ENCODE measurements at regions not wholly inside any gene's neighbourhood (a gene's known extent, or its start where the extent isn't known, plus 50 kb on each side); places are given as distances from the start of the nearest gene placed in this dataset.
A peak's percentile ranks its signal among the peaks of the same experiment; 100 is the strongest.

GRCh38 chr2:64342195-64343099, 111.5 kb upstream of the LGALSL start:
- no peak overlapping the region for H3K27ac Mint-ChIP-seq
- no peaks in the 10 kb centered on the region for H3K9me3 Mint-ChIP-seq
- peaks cover 13% of the 10 kb centered on the region for H3K27me3 Mint-ChIP-seq
- DNase-seq = no peak
- peaks cover 3% of the 10 kb centered on the region for H3K4me1 Mint-ChIP-seq
- intact Hi-C loops (cut with micrococcal nuclease) = no loop called here
- no peaks in the 10 kb centered on the region for H3K36me3 Mint-ChIP-seq (ENCODE audit: low read depth)
- H3K4me3 Mint-ChIP-seq = no peak overlapping the region

GRCh38 chr2:64344999-64345576, 108.9 kb upstream of the LGALSL start:
- intact Hi-C loops (cut with micrococcal nuclease) = no loop called here
- Mint-ChIP-seq H3K4me3 (no peak overlapping the region), H3K9me3 (no peaks in the 10 kb centered on the region), H3K27me3 (peaks cover 14% of the 10 kb centered on the region), H3K4me1 (no peaks in the 10 kb centered on the region), H3K27ac (no peak overlapping the region), H3K36me3 (ENCODE audit: low read depth) (no peaks in the 10 kb centered on the region)
- no peak for DNase-seq

GRCh38 chr2:64345998-64346397, 108.0 kb upstream of the LGALSL start:
- H3K4me3 Mint-ChIP-seq = no peak overlapping the region
- intact Hi-C loops (cut with micrococcal nuclease) = no loop called here
- no peak overlapping the region for H3K27ac Mint-ChIP-seq
- no peak for DNase-seq
- peaks cover 10% of the 10 kb centered on the region for H3K27me3 Mint-ChIP-seq
- H3K9me3 Mint-ChIP-seq = no peaks in the 10 kb centered on the region
- H3K36me3 Mint-ChIP-seq (ENCODE audit: low read depth) = no peaks in the 10 kb centered on the region
- H3K4me1 Mint-ChIP-seq = no peaks in the 10 kb centered on the region

GRCh38 chr2:64348386-64349130, 105.4 kb upstream of the LGALSL start:
- peaks cover 9% of the 10 kb centered on the region for H3K27me3 Mint-ChIP-seq
- H3K36me3 Mint-ChIP-seq (ENCODE audit: low read depth) = no peaks in the 10 kb centered on the region
- H3K27ac Mint-ChIP-seq = no peak overlapping the region
- no peak for DNase-seq
- intact Hi-C loops (cut with micrococcal nuclease) = no loop called here
- no peaks in the 10 kb centered on the region for H3K4me1 Mint-ChIP-seq
- no peak overlapping the region for H3K4me3 Mint-ChIP-seq
- H3K9me3 Mint-ChIP-seq = peaks cover 8% of the 10 kb centered on the region

- peaks cover 8% of the 10 kb centered on the region for H3K9me3 Mint-ChIP-seq
These were observed 104.8 kb upstream of the LGALSL start for GRCh38 chr2:64349131-64349530.

GRCh38 chr2:64350996-64351395, 103.0 kb upstream of the LGALSL start:
- H3K9me3 Mint-ChIP-seq = peaks cover 8% of the 10 kb centered on the region
- no peaks in the 10 kb centered on the region for H3K36me3 Mint-ChIP-seq (ENCODE audit: low read depth)
- peaks cover 18% of the 10 kb centered on the region for H3K27me3 Mint-ChIP-seq
- H3K4me1 Mint-ChIP-seq = peaks cover 3% of the 10 kb centered on the region
- DNase-seq = no peak
- H3K4me3 Mint-ChIP-seq = no peak overlapping the region
- no peak overlapping the region for H3K27ac Mint-ChIP-seq
- intact Hi-C loops (cut with micrococcal nuclease) = no loop called here

More at GRCh38 chr2:64349131-64349530, 104.8 kb upstream of the LGALSL start:
- Mint-ChIP-seq H3K4me3 (no peak overlapping the region), H3K27ac (no peak overlapping the region), H3K27me3 (peaks cover 9% of the 10 kb centered on the region), H3K4me1 (no peaks in the 10 kb centered on the region), H3K36me3 (ENCODE audit: low read depth) (no peaks in the 10 kb centered on the region)
- DNase-seq = no peak
- intact Hi-C loops (cut with micrococcal nuclease) = no loop called here

GRCh38 chr2:64352292-64352691, 101.7 kb upstream of the LGALSL start:
- Mint-ChIP-seq H3K4me3 (no peak overlapping the region), H3K36me3 (ENCODE audit: low read depth) (no peaks in the 10 kb centered on the region), H3K9me3 (peaks cover 8% of the 10 kb centered on the region), H3K4me1 (peaks cover 4% of the 10 kb centered on the region), H3K27ac (no peak overlapping the region), H3K27me3 (peaks cover 31% of the 10 kb centered on the region)
- no peak for DNase-seq
- intact Hi-C loops (cut with micrococcal nuclease) = no loop called here

GRCh38 chr2:64354857-64355680, 98.9 kb upstream of the LGALSL start:
- Mint-ChIP-seq H3K27me3 (peaks cover 40% of the 10 kb centered on the region), H3K27ac (no peak overlapping the region), H3K36me3 (ENCODE audit: low read depth) (no peaks in the 10 kb centered on the region), H3K4me3 (no peak overlapping the region), H3K9me3 (peaks cover 8% of the 10 kb centered on the region), H3K4me1 (peaks cover 9% of the 10 kb centered on the region)
- intact Hi-C loops (cut with micrococcal nuclease) = no loop called here
- DNase-seq = no peak

GRCh38 chr2:64356906-64357305, 97.1 kb upstream of the LGALSL start:
- H3K27ac Mint-ChIP-seq = no peak overlapping the region
- intact Hi-C loops (cut with micrococcal nuclease) = no loop called here
- no peak overlapping the region for H3K4me3 Mint-ChIP-seq
- peaks cover 11% of the 10 kb centered on the region for H3K4me1 Mint-ChIP-seq
- no peaks in the 10 kb centered on the region for H3K36me3 Mint-ChIP-seq (ENCODE audit: low read depth)
- H3K9me3 Mint-ChIP-seq = peaks cover 8% of the 10 kb centered on the region
- no peak for DNase-seq
- peaks cover 42% of the 10 kb centered on the region for H3K27me3 Mint-ChIP-seq

GRCh38 chr2:64359171-64359891, 94.6 kb upstream of the LGALSL start:
- H3K4me3 Mint-ChIP-seq = no peak overlapping the region
- H3K36me3 Mint-ChIP-seq (ENCODE audit: low read depth) = no peaks in the 10 kb centered on the region
- no peaks in the 10 kb centered on the region for H3K9me3 Mint-ChIP-seq
- intact Hi-C loops (cut with micrococcal nuclease) = no loop called here
- peaks cover 44% of the 10 kb centered on the region for H3K27me3 Mint-ChIP-seq
- peaks cover 11% of the 10 kb centered on the region for H3K4me1 Mint-ChIP-seq
- no peak for DNase-seq
- no peak overlapping the region for H3K27ac Mint-ChIP-seq

GRCh38 chr2:64359892-64360657, 93.9 kb upstream of the LGALSL start:
- intact Hi-C loops (cut with micrococcal nuclease) = no loop called here
- no peak overlapping the region for H3K27ac Mint-ChIP-seq
- H3K4me1 Mint-ChIP-seq = peaks cover 9% of the 10 kb centered on the region
- no peaks in the 10 kb centered on the region for H3K9me3 Mint-ChIP-seq
- peak; percentile 69 for DNase-seq
- H3K27me3 Mint-ChIP-seq = peaks cover 38% of the 10 kb centered on the region
- H3K36me3 Mint-ChIP-seq (ENCODE audit: low read depth) = no peaks in the 10 kb centered on the region
- no peak overlapping the region for H3K4me3 Mint-ChIP-seq

- Mint-ChIP-seq H3K9me3 (no peaks in the 10 kb centered on the region), H3K27me3 (peaks cover 29% of the 10 kb centered on the region), H3K27ac (no peak overlapping the region), H3K36me3 (ENCODE audit: low read depth) (no peaks in the 10 kb centered on the region), H3K4me1 (peaks cover 7% of the 10 kb centered on the region), H3K4me3 (no peak overlapping the region)
- no peak for DNase-seq
- intact Hi-C loops (cut with micrococcal nuclease) = no loop called here
These were observed 92.6 kb upstream of the LGALSL start for GRCh38 chr2:64361151-64361938.

Data from activated CD4-positive, alpha-beta T cell treated with anti-CD3 and anti-CD28 coated beads, Interleukin-2, amount 10 ng/mL, durations not matched to agents 24 days and 14 days (primary cell).